ENCODE measurements at regions not wholly inside any gene's neighbourhood (a gene's known extent, or its start where the extent isn't known, plus 50 kb on each side); places are given as distances from the start of the nearest gene placed in this dataset.

GRCh38 chr4:36493251-36493650, 211.8 kb downstream of the DTHD1 start:
- DNase-seq: no peak

- no peak for DNase-seq
These were observed 212.6 kb downstream of the DTHD1 start for GRCh38 chr4:36494016-36494415.

DNA sequence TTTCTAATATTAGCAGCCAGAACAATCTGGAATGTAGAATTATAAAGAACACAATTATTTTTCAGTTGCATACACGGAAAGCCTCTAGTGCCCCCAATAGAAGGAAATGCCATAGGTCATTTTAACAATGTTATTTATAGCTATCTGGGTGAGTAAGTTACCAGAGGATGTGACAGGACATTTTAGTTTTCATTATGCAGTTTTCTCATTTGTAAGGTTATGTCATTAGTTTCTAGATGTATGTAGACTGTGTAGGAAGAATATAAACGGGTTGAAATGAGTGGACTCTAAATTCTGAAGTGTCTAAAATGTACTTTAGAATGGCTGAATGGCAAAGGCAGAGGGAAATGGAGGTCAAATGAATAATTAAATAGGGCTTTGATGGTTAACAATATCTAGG, 213.3 kb downstream of the DTHD1 start:
- DNase-seq: no peak

- DNase-seq: no peak
These were observed 220.9 kb downstream of the DTHD1 start for GRCh38 chr4:36502350-36502749.

GRCh38 chr4:36508394-36508793, 227.0 kb downstream of the DTHD1 start:
- no peak for DNase-seq

- no peak for DNase-seq
These were observed 228.4 kb downstream of the DTHD1 start for GRCh38 chr4:36509845-36510244.

GRCh38 chr4:36511785-36512184, 230.4 kb downstream of the DTHD1 start:
- no peak for DNase-seq

- no peak for DNase-seq
These were observed 235.2 kb downstream of the DTHD1 start for GRCh38 chr4:36516522-36517095.

DNA sequence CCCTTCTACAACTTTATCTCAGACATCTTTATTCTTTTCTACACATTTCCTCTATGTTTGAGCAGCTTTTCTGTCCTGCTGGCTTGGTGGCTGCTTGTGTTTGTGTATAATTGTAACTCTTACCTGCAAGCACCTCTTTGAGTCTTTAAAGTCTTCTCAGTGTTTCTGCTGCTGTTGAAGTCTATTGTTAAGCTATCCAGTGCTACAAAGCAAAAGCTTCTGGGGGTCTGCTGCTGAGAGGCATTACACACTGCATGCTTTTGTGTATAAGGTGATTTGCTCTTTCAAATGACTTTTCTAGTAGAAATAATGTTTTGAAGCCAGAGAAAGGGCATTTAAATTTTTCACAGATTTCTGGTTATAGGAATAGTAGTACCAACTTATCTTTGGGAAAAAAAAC, 241.8 kb downstream of the DTHD1 start:
- no peak for DNase-seq

DNA sequence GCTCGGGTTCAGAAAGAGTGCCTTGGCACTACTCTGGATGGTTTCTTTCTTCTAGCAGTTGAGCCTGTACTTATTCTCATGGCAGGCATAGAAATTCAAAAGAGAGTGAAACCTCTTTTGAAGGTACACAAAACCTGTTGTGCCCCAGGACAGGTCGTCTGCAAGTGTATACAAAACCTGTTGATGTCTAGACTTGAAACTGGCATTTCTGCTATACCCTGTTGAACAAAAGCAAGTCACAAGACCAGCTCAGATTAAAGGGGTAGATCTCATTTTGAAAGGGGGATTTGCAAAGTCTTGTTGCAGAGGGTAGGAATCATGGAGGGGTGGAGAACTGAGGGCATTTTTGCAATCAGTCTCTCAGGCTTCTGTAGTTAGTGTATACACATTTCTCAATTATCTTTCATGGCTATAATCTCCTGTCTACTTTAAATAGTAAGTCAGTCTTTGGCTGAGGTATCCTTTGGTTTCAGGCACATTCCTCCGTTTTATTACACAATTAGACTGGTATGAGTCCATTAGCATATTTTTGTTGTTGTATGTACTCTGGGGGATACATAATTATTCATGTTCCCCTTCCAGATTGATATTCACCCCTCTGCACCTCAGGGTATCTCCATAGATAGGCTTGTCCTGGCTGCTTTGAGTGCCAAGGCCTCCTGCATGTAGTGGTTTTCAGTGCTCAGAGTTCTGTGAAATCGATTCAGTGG, 251.4 kb downstream of the DTHD1 start:
- DNase-seq: no peak

- DNase-seq: no peak
These were observed 252.5 kb downstream of the DTHD1 start for GRCh38 chr4:36533944-36534343.

DNA sequence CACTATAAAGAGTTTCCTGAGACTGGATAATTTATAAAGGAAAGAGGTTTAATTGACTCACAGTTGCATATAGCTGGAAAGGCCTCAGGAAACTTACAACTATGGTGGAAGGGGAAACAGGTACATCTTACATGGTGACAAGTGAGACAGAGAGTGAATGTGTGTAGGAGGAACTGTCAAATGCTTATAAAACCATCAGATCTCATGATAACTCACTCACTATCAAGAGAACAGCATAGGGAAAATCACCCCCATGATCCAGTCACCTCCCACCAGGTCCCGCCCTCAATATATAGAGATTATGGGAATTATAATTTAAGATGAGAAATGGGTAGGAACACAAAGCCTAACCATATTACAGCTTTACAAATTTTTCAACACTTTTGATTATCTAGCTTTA, 266.0 kb downstream of the DTHD1 start:
- no peak for DNase-seq

DNA sequence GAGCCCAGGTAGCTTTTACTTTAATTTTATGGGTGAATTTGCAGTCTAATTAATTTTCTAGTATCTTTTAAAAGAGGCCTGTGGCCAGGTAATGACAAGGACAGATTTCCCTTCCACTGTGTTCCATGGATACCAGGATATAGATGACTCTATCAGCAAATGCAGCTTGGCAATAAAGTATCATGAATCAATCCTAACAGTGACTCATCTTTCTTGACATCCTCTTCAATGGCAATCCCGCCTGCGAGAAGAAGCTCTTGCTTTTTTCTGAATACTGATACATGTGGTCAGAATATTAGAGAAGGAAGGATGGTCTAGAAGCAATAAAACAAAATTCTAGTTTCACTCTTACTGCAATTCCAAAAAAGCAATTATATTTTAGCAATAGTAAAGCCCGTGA, 267.8 kb downstream of the DTHD1 start:
- no peak for DNase-seq

- no peak for DNase-seq
These were observed 268.6 kb downstream of the DTHD1 start for GRCh38 chr4:36549992-36550391.

GRCh38 chr4:36551697-36552214, 270.3 kb downstream of the DTHD1 start:
- DNase-seq: no peak

DNA sequence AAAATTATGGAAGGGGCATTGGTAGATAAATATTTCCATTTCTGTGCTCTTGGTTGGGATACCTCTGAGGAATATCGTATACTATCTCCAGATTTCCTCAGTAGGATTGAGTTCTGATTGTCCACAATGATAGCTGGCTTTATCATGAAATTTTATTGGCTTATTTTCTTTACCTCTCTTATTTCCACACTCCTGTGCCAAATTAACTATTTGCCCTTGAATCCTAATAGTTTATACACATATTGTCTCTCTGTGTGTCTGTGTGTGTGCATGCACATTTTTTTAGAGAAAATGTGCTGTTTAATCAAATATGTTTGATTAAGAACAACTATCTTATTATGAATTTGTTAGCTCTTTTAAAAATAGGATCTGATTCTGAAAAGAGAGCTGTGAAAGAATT, 271.6 kb downstream of the DTHD1 start:
- no peak for DNase-seq

- no peak for DNase-seq
These were observed 272.0 kb downstream of the DTHD1 start for GRCh38 chr4:36553453-36553852.

GRCh38 chr4:36556984-36557383, 275.6 kb downstream of the DTHD1 start:
- DNase-seq: no peak

DNA sequence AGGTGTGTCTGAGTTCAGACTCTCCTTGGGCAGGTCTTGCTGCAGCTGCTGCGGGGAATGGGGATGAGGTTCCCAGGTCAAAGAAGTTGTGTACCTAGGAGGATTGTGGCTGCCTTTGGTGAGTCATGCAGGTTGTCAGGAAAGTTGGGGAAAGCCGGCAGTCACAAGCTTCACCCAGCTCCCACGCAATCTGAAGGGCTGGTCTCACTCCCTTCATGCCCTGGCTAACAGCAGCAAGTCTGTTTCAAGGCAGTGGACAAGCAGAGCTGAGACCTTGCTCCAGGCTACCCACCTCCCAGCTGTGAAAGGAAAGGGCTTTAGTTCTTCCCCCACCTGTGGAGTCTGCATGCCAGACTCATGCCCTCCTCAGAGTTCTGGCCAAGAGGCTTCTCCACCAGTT, 287.2 kb downstream of the DTHD1 start:
- DNase-seq: no peak

GRCh38 chr4:36573441-36573840, 292.0 kb downstream of the DTHD1 start:
- no peak for DNase-seq

GRCh38 chr4:36574816-36575215, 293.4 kb downstream of the DTHD1 start:
- DNase-seq: no peak

GRCh38 chr4:36582198-36582597, 300.8 kb downstream of the DTHD1 start:
- no peak for DNase-seq

DNA sequence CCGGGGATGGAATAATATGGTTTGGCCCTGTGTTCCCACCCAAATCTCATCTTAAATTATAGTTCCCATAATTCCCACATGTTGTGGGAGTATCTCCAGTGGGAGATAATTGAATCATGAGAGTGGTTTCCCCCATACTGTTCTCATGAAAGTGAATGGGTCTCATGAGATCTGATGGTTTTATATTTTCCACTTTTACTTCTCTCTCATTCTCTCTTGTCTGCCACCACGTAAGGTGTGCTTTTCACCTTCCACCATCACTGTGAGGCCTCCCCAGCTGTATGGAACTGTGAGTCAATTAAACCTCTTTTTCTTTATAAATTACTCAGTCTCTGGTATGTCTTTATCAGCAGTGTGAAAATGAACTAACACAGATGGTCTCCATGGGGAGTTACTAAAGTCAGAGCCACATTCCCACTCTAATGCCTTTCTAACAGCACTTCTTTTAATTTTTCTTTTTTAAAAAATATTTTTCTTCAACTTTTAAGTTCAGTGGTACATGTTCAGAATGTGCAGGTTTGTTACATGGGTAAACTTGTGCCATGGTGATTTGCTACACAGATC, 306.6 kb downstream of the DTHD1 start:
- no peak for DNase-seq

DNA sequence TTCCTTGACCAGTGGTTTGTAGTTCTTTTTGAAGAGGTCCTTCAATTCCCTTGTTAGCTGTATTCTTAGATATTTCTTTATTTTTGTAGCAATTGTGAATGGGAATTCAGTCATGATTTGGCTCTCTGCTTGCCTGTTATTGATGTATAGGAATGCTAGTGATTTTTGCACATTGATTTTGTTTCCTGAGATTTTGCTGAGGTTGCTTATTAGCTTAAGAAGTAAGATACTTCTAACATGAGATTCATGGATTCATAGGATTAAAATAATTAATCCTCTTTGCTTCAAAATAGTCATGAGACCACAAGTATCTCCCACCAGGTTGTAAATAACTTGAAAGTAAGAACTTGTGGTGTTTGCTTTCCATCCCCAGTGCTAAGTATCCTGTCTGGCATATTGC, 308.9 kb downstream of the DTHD1 start:
- DNase-seq: no peak
